ENCODE measurements at regions not wholly inside any gene's neighbourhood (a gene's known extent, or its start where the extent isn't known, plus 50 kb on each side); places are given as distances from the start of the nearest gene placed in this dataset.

GRCh38 chr19:56994251-56995017 lies 125.4 kb upstream of the USP29 start:
- TF ChIP-seq POLR2A (IDR thresholded peaks at IDR 0.05): no peak
- TF ChIP-seq CTCF (IDR thresholded peaks at IDR 0.05): no peak

Data from Peyer's patch (tissue), 4 donors.